ENCODE measurements at regions not wholly inside any gene's neighbourhood (a gene's known extent, or its start where the extent isn't known, plus 50 kb on each side); places are given as distances from the start of the nearest gene placed in this dataset.
A peak's percentile ranks its signal among the peaks of the same experiment; 100 is the strongest.

DNA sequence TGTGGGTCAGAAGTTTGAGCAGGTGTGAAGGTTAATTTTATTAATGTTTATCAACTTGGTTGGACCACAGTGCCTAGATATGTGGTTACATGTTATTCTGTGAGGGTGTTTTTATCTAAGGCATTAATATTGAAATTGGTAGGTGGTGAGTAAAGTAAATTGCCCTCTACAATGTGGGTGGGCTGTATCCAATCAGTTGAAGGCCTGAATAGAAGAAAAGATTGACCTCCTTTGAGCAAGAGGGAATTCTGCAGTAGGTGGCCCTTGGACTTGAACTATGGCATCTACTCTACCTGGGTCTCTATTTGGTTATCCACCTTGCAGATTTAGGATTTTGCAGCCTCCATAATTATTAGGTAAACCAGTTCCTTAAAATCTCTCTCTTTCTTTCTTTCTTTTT is 356.8 kb upstream of the EEF2KMT start:
- no peaks in the 10 kb centered on the region for H3K27me3 Mint-ChIP-seq (ENCODE audit: low read depth)
- H3K36me3 Mint-ChIP-seq (ENCODE audit: low read depth): no peaks in the 10 kb centered on the region
- no peak overlapping the region for H3K27ac Mint-ChIP-seq
- H3K9me3 Mint-ChIP-seq: no peaks in the 10 kb centered on the region
- no peaks in the 10 kb centered on the region for H3K4me1 Mint-ChIP-seq (ENCODE audit: low read depth)
- H3K4me3 Mint-ChIP-seq: no peak overlapping the region
- no peak for DNase-seq (ENCODE audit: low spot score)

DNA sequence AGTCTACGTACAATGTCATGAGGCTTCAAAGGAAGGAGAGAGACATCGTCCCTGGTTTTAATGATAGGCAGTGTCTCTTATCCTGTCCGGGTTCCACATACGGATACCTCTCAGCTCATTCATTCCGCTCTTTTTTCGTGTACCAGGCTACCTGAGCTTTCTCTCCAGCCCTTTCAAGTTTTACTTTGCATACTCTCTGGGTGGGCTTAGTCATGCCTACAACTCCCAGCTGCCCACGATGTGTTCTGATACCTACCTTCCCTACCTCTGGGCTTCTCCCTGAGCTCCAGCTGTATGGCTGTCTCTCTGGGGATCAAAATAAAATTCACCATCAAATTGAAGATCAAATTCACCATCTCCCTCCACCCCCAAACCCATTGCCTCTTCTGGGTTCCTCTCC is 354.0 kb upstream of the EEF2KMT start:
- Mint-ChIP-seq H3K4me3 (no peak overlapping the region), H3K9me3 (no peaks in the 10 kb centered on the region), H3K4me1 (ENCODE audit: low read depth) (no peaks in the 10 kb centered on the region), H3K36me3 (ENCODE audit: low read depth) (no peaks in the 10 kb centered on the region), H3K27ac (no peak overlapping the region), H3K27me3 (ENCODE audit: low read depth) (no peaks in the 10 kb centered on the region)
- no peak for DNase-seq (ENCODE audit: low spot score)

DNA sequence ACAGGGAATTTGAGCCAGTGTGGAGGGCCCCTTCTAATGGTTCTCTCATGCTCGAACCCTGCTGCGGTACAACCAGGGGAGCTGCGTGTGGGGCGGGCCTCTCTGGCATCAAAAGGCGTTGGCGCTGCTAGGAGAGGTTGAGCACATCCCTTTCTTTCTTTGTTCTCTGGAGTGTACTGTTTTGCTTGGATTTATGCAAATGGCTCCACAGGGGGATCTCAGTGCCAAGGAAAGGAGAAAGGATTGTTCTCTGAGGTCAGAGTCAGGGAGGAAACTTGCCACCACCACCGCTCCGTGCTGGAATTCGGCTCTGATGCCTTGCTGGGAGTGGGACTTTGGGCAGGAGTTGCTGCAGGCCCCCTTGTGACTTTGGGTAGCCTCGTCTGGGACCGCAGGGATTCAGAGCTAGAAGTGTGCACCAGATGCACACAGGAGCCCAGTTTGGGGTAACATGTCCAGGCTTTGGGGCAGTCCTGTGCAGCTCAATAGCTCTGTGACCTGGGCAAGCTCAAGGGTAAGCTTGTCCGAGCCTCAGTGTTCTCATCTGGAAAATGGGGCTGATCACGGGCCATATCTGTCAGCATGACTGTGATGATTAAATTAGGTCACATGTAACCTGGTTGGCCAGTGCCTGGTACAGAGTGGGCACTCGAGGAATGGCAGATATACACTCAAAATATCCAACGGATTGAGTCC is 353.0 kb upstream of the EEF2KMT start:
- Mint-ChIP-seq H3K9me3 (no peaks in the 10 kb centered on the region), H3K4me3 (no peak overlapping the region), H3K36me3 (ENCODE audit: low read depth) (no peaks in the 10 kb centered on the region), H3K27me3 (ENCODE audit: low read depth) (no peaks in the 10 kb centered on the region), H3K27ac (no peak overlapping the region), H3K4me1 (ENCODE audit: low read depth) (no peaks in the 10 kb centered on the region)
- DNase-seq (ENCODE audit: low spot score): no peak

DNA sequence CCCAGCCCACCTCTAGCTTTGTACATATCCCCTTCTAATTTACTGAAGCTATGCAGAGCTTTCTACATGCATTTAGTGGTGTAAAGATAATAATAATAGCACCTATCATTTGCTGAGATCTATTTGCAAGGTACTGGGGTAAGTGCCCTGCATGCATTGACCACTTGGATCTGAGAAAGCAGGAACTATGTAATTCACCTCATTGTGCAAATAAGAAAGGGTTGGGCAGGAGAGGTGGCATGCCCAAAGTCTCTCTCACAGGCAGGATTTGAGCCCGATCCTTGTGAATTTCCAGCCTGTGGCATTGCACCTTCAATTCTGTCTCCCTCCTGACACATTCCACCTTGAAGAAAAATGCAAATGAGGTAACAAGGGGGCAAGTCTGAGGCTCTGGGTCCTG is 352.3 kb upstream of the EEF2KMT start:
- Mint-ChIP-seq H3K27ac (no peak overlapping the region), H3K9me3 (no peaks in the 10 kb centered on the region), H3K27me3 (ENCODE audit: low read depth) (no peaks in the 10 kb centered on the region), H3K36me3 (ENCODE audit: low read depth) (no peaks in the 10 kb centered on the region), H3K4me1 (ENCODE audit: low read depth) (no peaks in the 10 kb centered on the region), H3K4me3 (no peak overlapping the region)
- no peak for DNase-seq (ENCODE audit: low spot score)

DNA sequence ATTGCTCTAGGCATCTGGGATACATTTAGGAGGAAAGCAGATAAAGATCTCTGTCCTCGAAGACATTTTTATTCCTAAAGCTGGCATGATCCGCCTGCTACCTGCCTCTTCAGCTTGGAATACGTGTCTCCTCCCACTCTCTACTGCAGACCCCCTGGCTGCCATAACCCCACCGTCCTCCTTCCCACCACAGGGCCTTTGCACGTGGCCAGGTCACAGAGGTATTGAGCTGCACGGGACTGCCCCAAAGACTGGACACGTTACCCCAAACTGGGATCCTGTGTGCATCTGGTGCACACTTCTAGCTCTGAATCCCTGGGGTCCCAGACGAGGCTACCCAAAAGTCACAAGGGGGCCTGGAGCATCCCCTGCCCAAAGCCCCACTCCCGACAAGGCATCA is 351.2 kb upstream of the EEF2KMT start:
- H3K27me3 Mint-ChIP-seq (ENCODE audit: low read depth): no peaks in the 10 kb centered on the region
- H3K27ac Mint-ChIP-seq: no peak overlapping the region
- no peaks in the 10 kb centered on the region for H3K4me1 Mint-ChIP-seq (ENCODE audit: low read depth)
- DNase-seq (ENCODE audit: low spot score): no peak
- H3K4me3 Mint-ChIP-seq: no peak overlapping the region
- no peaks in the 10 kb centered on the region for H3K36me3 Mint-ChIP-seq (ENCODE audit: low read depth)
- H3K9me3 Mint-ChIP-seq: no peaks in the 10 kb centered on the region

DNA sequence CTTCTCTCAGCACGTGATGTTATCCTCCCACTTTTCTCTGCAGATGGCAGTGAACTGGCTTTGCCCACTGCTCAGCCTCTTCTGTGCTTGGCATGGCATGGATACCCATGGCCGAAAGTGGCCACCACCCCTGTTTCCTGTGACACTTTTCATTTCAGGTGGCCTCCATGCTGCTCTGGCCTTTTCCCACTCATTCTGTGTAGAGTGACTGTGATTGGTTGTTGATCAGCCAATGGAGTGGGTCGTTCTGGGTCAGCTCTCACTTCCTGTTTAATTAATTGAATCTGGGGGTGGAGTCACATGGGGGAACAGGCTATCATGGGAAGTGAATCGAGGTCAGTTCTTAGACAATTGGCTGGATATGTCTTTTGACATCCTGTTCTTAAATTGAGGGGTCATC is 350.1 kb upstream of the EEF2KMT start:
- no peaks in the 10 kb centered on the region for H3K9me3 Mint-ChIP-seq
- H3K4me1 Mint-ChIP-seq (ENCODE audit: low read depth): no peaks in the 10 kb centered on the region
- no peaks in the 10 kb centered on the region for H3K27me3 Mint-ChIP-seq (ENCODE audit: low read depth)
- no peak for DNase-seq (ENCODE audit: low spot score)
- no peak overlapping the region for H3K27ac Mint-ChIP-seq
- H3K36me3 Mint-ChIP-seq (ENCODE audit: low read depth): no peaks in the 10 kb centered on the region
- no peak overlapping the region for H3K4me3 Mint-ChIP-seq

DNA sequence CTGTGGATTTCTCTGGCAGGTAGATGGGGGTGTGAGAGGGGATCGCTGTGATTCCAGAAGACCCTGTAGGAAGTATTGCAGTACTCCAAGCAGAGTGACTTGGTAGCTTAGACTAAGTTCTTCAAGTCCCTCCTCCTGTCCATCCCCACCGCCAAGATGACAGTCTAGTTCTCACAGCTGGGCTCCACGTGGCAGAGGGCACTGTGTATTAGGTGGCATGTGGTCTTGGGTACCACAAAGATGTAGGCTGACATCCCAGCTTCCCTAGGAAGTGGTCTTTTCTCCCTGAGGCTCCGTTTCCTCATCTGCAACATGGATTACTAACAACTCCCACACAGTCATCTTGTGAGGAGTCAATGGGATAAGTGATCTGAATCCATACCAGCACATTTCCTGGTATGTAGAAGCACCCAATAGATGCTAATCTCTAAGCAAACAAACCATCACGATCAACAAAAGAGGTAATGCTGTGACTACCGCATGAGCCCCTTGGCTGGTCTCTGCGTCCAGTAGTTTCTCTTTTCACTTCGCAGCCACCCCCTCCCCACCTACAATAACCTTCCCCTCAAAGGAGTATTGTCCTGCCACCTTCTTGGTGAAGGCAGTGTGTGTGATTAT is 349.1 kb upstream of the EEF2KMT start:
- DNase-seq (ENCODE audit: low spot score): no peak
- Mint-ChIP-seq H3K36me3 (ENCODE audit: low read depth) (no peaks in the 10 kb centered on the region), H3K27me3 (ENCODE audit: low read depth) (no peaks in the 10 kb centered on the region), H3K27ac (no peak overlapping the region), H3K4me3 (no peak overlapping the region), H3K9me3 (no peaks in the 10 kb centered on the region), H3K4me1 (ENCODE audit: low read depth) (no peaks in the 10 kb centered on the region)

DNA sequence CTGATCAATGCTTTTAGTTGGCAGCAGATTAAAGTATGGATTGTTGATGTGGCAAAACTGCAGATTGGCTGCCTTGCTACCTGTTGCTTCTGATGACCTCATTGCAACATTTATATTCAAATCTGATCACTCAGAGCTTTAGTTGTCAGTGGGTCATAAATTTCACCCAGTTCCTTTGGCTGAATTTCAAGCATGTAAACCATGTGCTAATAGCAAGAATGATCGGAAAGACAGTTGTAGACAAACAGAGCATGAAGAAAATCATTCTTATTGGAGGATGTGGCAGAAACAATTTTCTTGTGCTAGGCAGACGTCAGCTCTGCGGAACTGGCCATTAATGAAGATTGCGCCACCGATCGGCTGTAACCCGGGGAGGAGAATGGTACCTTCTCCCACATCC is 346.6 kb upstream of the EEF2KMT start:
- Mint-ChIP-seq H3K4me3 (no peak overlapping the region), H3K4me1 (ENCODE audit: low read depth) (no peaks in the 10 kb centered on the region), H3K36me3 (ENCODE audit: low read depth) (no peaks in the 10 kb centered on the region), H3K9me3 (peaks cover 15% of the 10 kb centered on the region), H3K27ac (no peak overlapping the region), H3K27me3 (ENCODE audit: low read depth) (no peaks in the 10 kb centered on the region)
- DNase-seq (ENCODE audit: low spot score): no peak

DNA sequence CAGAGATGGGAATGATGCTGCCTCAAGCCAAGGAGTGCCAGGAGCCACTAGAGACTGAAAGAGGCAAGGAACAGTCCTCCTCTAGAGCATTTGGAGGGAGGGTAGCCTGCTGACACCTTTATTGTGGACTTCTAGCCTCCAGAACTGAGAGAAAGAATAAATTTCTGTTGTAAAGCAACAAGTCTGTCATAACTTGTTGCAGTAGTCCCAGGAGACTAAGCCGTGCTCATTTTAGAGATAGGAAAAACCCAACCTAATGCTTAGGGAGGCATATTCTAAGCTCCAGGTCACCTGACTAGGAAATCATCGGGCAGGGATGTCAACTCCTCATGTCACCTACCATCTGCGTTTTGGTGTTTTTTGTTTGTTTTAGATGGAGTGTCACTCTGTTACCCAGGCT is 345.4 kb upstream of the EEF2KMT start:
- no peak for DNase-seq (ENCODE audit: low spot score)
- Mint-ChIP-seq H3K4me1 (ENCODE audit: low read depth) (no peaks in the 10 kb centered on the region), H3K9me3 (peaks cover 22% of the 10 kb centered on the region), H3K36me3 (ENCODE audit: low read depth) (no peaks in the 10 kb centered on the region), H3K27me3 (ENCODE audit: low read depth) (no peaks in the 10 kb centered on the region), H3K27ac (no peak overlapping the region), H3K4me3 (no peak overlapping the region)

DNA sequence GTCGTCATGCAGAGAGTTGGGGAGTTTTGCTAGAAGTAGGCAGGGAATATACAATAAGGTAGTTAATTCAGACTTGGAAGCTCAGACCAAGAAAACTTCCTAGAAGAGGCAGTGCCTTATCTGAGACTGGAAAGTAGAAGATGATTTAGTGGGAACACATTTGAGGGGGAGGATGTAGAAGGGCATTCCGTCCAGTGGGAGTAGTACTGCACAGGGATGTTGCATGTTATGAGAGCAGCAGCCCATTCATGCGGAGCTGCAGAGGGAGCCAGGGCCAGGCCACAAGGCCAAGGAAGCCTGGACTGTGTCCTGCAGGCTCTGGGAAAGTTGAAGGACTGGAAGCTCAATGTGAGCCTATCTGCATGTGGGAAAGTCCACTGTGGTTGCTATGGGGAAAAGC is 344.5 kb upstream of the EEF2KMT start:
- Mint-ChIP-seq H3K36me3 (ENCODE audit: low read depth) (no peaks in the 10 kb centered on the region), H3K9me3 (peaks cover 25% of the 10 kb centered on the region), H3K27me3 (ENCODE audit: low read depth) (no peaks in the 10 kb centered on the region), H3K4me1 (ENCODE audit: low read depth) (no peaks in the 10 kb centered on the region), H3K27ac (no peak overlapping the region), H3K4me3 (no peak overlapping the region)
- DNase-seq (ENCODE audit: low spot score): no peak

DNA sequence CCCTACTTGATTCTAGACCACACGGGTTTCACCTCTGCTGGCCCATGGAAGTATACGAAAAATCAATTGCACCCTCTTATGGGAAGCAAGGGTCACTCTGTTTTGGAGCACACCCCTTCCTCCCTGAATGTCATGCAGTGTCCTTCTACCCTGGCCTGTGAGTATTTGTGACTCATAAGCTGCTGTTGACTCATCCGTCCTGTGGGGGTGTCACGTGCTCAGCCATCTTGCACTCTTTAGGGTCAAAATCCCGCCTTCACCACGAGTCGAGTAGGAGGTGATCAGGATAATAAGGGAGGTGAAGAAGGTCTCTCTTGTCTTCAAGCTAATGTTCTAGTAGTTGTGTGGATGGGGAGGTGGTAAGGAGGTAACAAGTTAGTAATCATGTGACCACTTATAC is 341.0 kb upstream of the EEF2KMT start:
- H3K27ac Mint-ChIP-seq: no peak overlapping the region
- no peaks in the 10 kb centered on the region for H3K36me3 Mint-ChIP-seq (ENCODE audit: low read depth)
- peaks cover 25% of the 10 kb centered on the region for H3K9me3 Mint-ChIP-seq
- H3K4me1 Mint-ChIP-seq (ENCODE audit: low read depth): no peaks in the 10 kb centered on the region
- no peak for DNase-seq (ENCODE audit: low spot score)
- no peaks in the 10 kb centered on the region for H3K27me3 Mint-ChIP-seq (ENCODE audit: low read depth)
- H3K4me3 Mint-ChIP-seq: no peak overlapping the region

DNA sequence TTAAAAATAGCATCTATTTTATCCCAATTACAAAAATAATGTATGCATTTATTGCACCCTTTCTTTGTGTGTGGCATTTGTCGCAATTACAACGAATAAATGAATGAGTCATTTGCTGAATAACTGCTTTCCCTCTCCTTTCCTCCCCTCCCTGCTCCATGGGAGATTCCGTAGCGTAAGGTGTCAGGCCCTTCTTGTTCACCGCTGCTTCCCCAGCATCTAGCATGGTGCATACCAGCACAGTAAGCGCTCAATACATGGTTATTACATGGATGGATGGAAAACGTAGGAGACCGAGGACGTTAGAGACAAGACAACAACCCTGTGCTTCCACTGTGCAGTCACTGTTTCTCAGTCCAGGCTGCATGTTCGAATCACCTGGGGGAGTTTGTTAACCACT is 336.0 kb upstream of the EEF2KMT start:
- H3K4me1 Mint-ChIP-seq (ENCODE audit: low read depth): no peaks in the 10 kb centered on the region
- DNase-seq (ENCODE audit: low spot score): no peak
- peak overlapping the region; percentile 43 for H3K27ac Mint-ChIP-seq
- H3K27me3 Mint-ChIP-seq (ENCODE audit: low read depth): no peaks in the 10 kb centered on the region
- H3K4me3 Mint-ChIP-seq: no peak overlapping the region
- H3K9me3 Mint-ChIP-seq: peaks cover 4% of the 10 kb centered on the region
- H3K36me3 Mint-ChIP-seq (ENCODE audit: low read depth): no peaks in the 10 kb centered on the region

DNA sequence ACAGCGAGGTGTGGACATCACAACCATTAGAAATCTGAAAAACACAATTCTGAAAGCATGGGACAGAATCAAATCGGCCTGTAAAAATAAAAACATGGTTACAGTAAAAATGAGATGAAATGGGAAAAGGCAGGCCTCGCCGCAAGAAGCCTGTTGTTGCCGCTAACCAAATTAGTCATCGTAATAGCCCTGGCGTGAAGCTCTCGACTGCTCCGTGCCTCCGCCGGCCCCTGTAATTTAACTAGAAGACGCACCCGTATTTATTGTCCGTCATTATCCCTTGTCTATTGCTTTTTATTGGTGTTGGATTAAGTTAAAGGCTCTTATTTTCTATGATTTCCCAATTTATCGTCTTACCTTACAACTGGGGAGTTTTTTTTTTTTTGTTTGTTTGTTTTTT is 334.6 kb upstream of the EEF2KMT start:
- no peaks in the 10 kb centered on the region for H3K9me3 Mint-ChIP-seq
- H3K36me3 Mint-ChIP-seq (ENCODE audit: low read depth): no peaks in the 10 kb centered on the region
- H3K27me3 Mint-ChIP-seq (ENCODE audit: low read depth): no peaks in the 10 kb centered on the region
- no peak overlapping the region for H3K4me3 Mint-ChIP-seq
- H3K4me1 Mint-ChIP-seq (ENCODE audit: low read depth): no peaks in the 10 kb centered on the region
- no peak overlapping the region for H3K27ac Mint-ChIP-seq
- no peak for DNase-seq (ENCODE audit: low spot score)

DNA sequence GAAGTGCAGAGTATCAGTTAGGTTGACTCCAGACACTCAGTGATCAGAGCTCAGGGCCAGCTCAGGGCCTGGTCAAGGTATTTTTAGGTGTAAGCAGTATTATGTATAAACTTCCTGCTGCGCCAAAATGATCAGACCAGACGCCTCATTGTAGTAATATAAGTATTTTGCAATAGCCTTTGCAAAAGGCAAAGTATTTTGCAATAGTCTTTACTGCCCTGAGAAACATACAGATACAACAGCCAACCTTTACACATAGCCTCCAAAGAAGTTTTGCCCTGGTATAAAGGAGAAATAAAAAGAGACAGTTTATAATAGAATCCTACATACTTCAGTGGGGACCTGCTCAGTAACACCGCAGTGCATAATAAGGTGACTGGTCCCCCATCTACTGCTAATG is 333.0 kb upstream of the EEF2KMT start:
- no peaks in the 10 kb centered on the region for H3K4me1 Mint-ChIP-seq (ENCODE audit: low read depth)
- DNase-seq (ENCODE audit: low spot score): no peak
- H3K27me3 Mint-ChIP-seq (ENCODE audit: low read depth): no peaks in the 10 kb centered on the region
- H3K4me3 Mint-ChIP-seq: no peak overlapping the region
- H3K36me3 Mint-ChIP-seq (ENCODE audit: low read depth): no peaks in the 10 kb centered on the region
- H3K9me3 Mint-ChIP-seq: no peaks in the 10 kb centered on the region
- H3K27ac Mint-ChIP-seq: no peak overlapping the region

DNA sequence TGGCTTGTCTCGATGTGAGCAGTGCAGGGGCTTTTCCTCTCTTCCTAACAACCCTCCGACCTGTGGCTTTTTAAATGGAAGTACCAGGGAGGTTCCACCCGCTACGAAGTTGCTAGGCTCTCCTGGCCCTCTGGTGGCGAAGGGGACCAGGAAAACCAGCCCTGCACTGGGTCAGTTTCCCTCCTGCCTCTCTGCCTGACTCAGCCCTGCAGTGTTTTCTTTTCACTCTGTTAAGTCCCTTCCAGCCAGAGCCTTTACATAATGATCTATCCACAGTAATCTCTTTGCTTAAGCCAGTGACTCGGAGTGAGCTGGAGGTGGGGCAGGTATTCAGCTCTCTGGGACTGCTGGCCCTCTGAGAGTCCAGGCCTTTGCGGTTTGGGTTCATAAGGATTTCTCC is 331.3 kb upstream of the EEF2KMT start:
- no peak overlapping the region for H3K4me3 Mint-ChIP-seq
- no peaks in the 10 kb centered on the region for H3K9me3 Mint-ChIP-seq
- no peaks in the 10 kb centered on the region for H3K36me3 Mint-ChIP-seq (ENCODE audit: low read depth)
- H3K27me3 Mint-ChIP-seq (ENCODE audit: low read depth): no peaks in the 10 kb centered on the region
- DNase-seq (ENCODE audit: low spot score): no peak
- no peak overlapping the region for H3K27ac Mint-ChIP-seq
- H3K4me1 Mint-ChIP-seq (ENCODE audit: low read depth): no peaks in the 10 kb centered on the region

All from T-helper 2 cell treated with Interferon-gamma antibody and Interleukin-4, amounts not matched to agents 5 μg/mL and 100 μg/mL, for 36 hours (primary cell).